Aorta (tissue), 5 donors: ENCODE measurements at regions not wholly inside any gene's neighbourhood (a gene's known extent, or its start where the extent isn't known, plus 50 kb on each side); places are given as distances from the start of the nearest gene placed in this dataset.

Experiments used
- ATAC-seq: fragments of 200-7000 bp; cut with Tn5 transposase; one replicate; pipeline ENCODE4 v1.9.1; 2022; ENCODE audit warnings: moderate library complexity; ENCODE audit not compliant: low FRiP score
- DNase-seq, 2 donors: peaks; one replicate each; pipeline ENCODE4 v3.0.0-alpha.2; 2020
- H3K27ac ChIP-seq, 2 donors: one replicate each; pipeline ENCODE4 v1.5.1; 2013; ENCODE audit warnings: low read length in 2 of 2, mild to moderate bottlenecking in 2 of 2, moderate library complexity in 2 of 2, control low read depth in 1 of 2, inconsistent platforms in 1 of 2, low read depth in 1 of 2
- H3K27me3 ChIP-seq, 2 donors: one replicate each; pipeline ENCODE4 v1.6.1; 2013; ENCODE audit warnings: control low read depth in 1 of 2, low read length in 1 of 2, mild to moderate bottlenecking in 1 of 2, moderate library complexity in 1 of 2; ENCODE audit not compliant: insufficient read depth in 2 of 2, control insufficient read depth in 1 of 2
- H3K36me3 ChIP-seq, 2 donors: one replicate each; pipeline ENCODE4 v1.6.1; 2013; ENCODE audit warnings: control low read depth in 1 of 2, low read length in 1 of 2, mild to moderate bottlenecking in 1 of 2; ENCODE audit not compliant: insufficient read depth in 2 of 2, control insufficient read depth in 1 of 2
- H3K4me1 ChIP-seq, 2 donors: one replicate each; pipeline ENCODE4 v1.6.1; 2013; ENCODE audit warnings: low read length in 2 of 2, control low read depth in 1 of 2, mild to moderate bottlenecking in 1 of 2, moderate library complexity in 1 of 2; ENCODE audit not compliant: insufficient read depth in 2 of 2, control insufficient read depth in 1 of 2
- H3K4me3 ChIP-seq, 2 donors: one replicate each; pipeline ENCODE4 v1.5.1; 2013; ENCODE audit warnings: low read length in 2 of 2, control low read depth in 1 of 2, mild to moderate bottlenecking in 1 of 2
- H3K9me3 ChIP-seq: one replicate; pipeline ENCODE4 v1.6.1; 2013; ENCODE audit warnings: mild to moderate bottlenecking, low read length; ENCODE audit not compliant: control insufficient read depth
- WGBS, 2 donors: extraction: QIAGEN DNeasy Blood & Tissue Kit; methylation state at CpG; one replicate each; pipeline ENCODE4 v1.1.7; 2013; 5-methylcytosine and 5-hydroxymethylcytosine counted together
- intact Hi-C, 2 donors: fragments of 100-400 bp; cut with DNase I; formaldehyde crosslinking; loops; one replicate each; pipeline versions ENCODE4 v1.14.2 to v1.15.0; 2022
- donor health status: healthy with polysubstance abuse.
- donor health status: Bipolar disorder and iron deficiency.
- donor health status: DM: no; HTN: no; CAD: no.
- donor health status: DM: no; HTN: no; CAD: no.
- donor health status: DM: yes; HTN: yes; CAD: no.

GRCh38 chr2:15752552-15753232 is 161.0 kb downstream of the DDX1 start:
- DNase-seq (no peak), ATAC-seq (no peak)
- Histone ChIP-seq H3K4me1 (peaks cover 4 to 5% of the 10 kb centered on the region in 2 donors), H3K27me3 (no peaks in the 10 kb centered on the region), H3K4me3 (no peak overlapping the region), H3K27ac (no peak overlapping the region), H3K9me3 (no peaks in the 10 kb centered on the region), H3K36me3 (no peaks in the 10 kb centered on the region)
- intact Hi-C loops, result no loop called here
- WGBS, 2 donors, result 92 to 100% methylated on average over 2 of the region's 2 CpGs

- H3K36me3 ChIP-seq, result no peaks in the 10 kb centered on the region
- ATAC-seq, result no peak
- no peak for DNase-seq
- no peaks in the 10 kb centered on the region for H3K9me3 ChIP-seq
- H3K27me3 ChIP-seq, result no peaks in the 10 kb centered on the region
- peaks cover 0 to 4% of the 10 kb centered on the region in 2 donors for H3K4me1 ChIP-seq
- no peak overlapping the region for H3K4me3 ChIP-seq
- 81 to 90% methylated on average over 7 of the region's 7 CpGs for WGBS, 2 donors
- H3K27ac ChIP-seq, result no peak overlapping the region
- intact Hi-C loops, result no loop called here
Measured at GRCh38 chr2:15753233-15753798, 161.6 kb downstream of the DDX1 start.

- H3K4me1 ChIP-seq, result peaks cover 0 to 4% of the 10 kb centered on the region in 2 donors
- H3K36me3 ChIP-seq, result no peaks in the 10 kb centered on the region
- no peaks in the 10 kb centered on the region for H3K27me3 ChIP-seq
- intact Hi-C loops, result no loop called here
- WGBS, 2 donors, result 95 to 96% methylated on average over 15 of the region's 15 CpGs
- DNase-seq (no peak), ATAC-seq (no peak)
- no peak overlapping the region for H3K27ac ChIP-seq
- peaks cover 2% of the 10 kb centered on the region for H3K9me3 ChIP-seq
- no peak overlapping the region for H3K4me3 ChIP-seq
Measured at GRCh38 chr2:15753811-15754702, 162.4 kb downstream of the DDX1 start.

- no peak for DNase-seq
- Histone ChIP-seq H3K4me3 (no peak overlapping the region), H3K36me3 (no peaks in the 10 kb centered on the region), H3K9me3 (peaks cover 2% of the 10 kb centered on the region), H3K4me1 (peaks cover 0 to under 1% of the 10 kb centered on the region in 2 donors), H3K27me3 (no peaks in the 10 kb centered on the region), H3K27ac (no peak overlapping the region)
- ATAC-seq, result no peak
- intact Hi-C loops, result no loop called here
- WGBS, 2 donors, result 16 to 27% methylated on average over 5 of the region's 5 CpGs
Measured at GRCh38 chr2:15754703-15755099, 163.0 kb downstream of the DDX1 start.

- Histone ChIP-seq H3K9me3 (peaks cover 2% of the 10 kb centered on the region), H3K27ac (no peak overlapping the region), H3K36me3 (no peaks in the 10 kb centered on the region), H3K4me3 (no peak overlapping the region), H3K27me3 (no peaks in the 10 kb centered on the region), H3K4me1 (no peaks in the 10 kb centered on the region)
- WGBS, 2 donors, result 96 to 100% methylated on average over 2 of the region's 2 CpGs
- intact Hi-C loops, result no loop called here
- DNase-seq (no peak), ATAC-seq (no peak)
Measured at GRCh38 chr2:15755528-15755927, 163.9 kb downstream of the DDX1 start.

GRCh38 chr2:15756011-15756550 is 164.4 kb downstream of the DDX1 start:
- ATAC-seq (no peak), DNase-seq (no peak)
- Histone ChIP-seq H3K36me3 (no peaks in the 10 kb centered on the region), H3K4me1 (no peaks in the 10 kb centered on the region), H3K27ac (no peak overlapping the region), H3K9me3 (peaks cover 2% of the 10 kb centered on the region), H3K27me3 (no peaks in the 10 kb centered on the region), H3K4me3 (no peak overlapping the region)
- 99 to 100% methylated on average over 2 of the region's 2 CpGs for WGBS, 2 donors
- intact Hi-C loops, result no loop called here

GRCh38 chr2:15756882-15757819 is 165.5 kb downstream of the DDX1 start:
- intact Hi-C loops, result no loop called here
- Histone ChIP-seq H3K4me1 (no peaks in the 10 kb centered on the region), H3K27me3 (no peaks in the 10 kb centered on the region), H3K27ac (no peak overlapping the region), H3K36me3 (no peaks in the 10 kb centered on the region), H3K4me3 (no peak overlapping the region), H3K9me3 (peaks cover 2% of the 10 kb centered on the region)
- ATAC-seq, result no peak
- WGBS, 2 donors, result 95 to 97% methylated on average over 10 of the region's 10 CpGs
- peak in 1 of 2 donors; percentile 58 for DNase-seq
